Neural progenitor cell (in vitro differentiated cells): ENCODE measurements at regions not wholly inside any gene's neighbourhood (a gene's known extent, or its start where the extent isn't known, plus 50 kb on each side); places are given as distances from the start of the nearest gene placed in this dataset.

Source experiments
- EZH2 ChIP-seq: fragments of 200-600 bp; sonication (generic); IDR thresholded peaks from 2 replicates; pipeline ENCODE4 v1.6.1; 2017; ENCODE audit warnings: antibody characterized with exemption, mild to moderate bottlenecking, moderate library complexity
- EZH2phosphoT487 ChIP-seq: fragments of 200-600 bp; sonication (generic); IDR thresholded peaks from 2 replicates; pipeline ENCODE4 v1.6.1; 2017; ENCODE audit warnings: antibody characterized with exemption
- TF ChIP-seq, protein P1 (sequence below): fragments of 200-600 bp; sonication (generic); IDR thresholded peaks from 2 replicates; pipeline ENCODE4 v1.5.1; 2017; ENCODE audit warnings: antibody characterized with exemption, mild to moderate bottlenecking

DNA sequence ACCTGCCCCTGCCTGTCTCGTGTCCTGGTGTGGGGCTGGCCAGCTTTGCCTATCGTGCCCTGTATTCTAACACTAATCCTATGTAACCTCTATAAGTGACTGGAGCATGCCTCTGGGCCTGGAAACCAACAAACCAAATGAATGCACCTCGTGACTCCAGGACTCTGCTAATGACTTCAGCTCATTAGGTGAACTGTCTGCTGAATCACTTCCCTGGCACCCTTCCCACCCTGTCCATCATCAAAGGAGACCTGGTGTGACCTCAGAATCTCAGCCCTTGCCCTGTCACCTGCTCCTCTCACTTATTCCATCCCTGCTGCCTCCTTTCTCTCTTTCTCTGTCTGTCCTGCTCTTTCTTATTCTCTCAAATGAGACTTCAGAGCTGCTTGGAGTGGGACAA is 322.4 kb downstream of the CBLN1 start:
- TF ChIP-seq, protein P1, sequence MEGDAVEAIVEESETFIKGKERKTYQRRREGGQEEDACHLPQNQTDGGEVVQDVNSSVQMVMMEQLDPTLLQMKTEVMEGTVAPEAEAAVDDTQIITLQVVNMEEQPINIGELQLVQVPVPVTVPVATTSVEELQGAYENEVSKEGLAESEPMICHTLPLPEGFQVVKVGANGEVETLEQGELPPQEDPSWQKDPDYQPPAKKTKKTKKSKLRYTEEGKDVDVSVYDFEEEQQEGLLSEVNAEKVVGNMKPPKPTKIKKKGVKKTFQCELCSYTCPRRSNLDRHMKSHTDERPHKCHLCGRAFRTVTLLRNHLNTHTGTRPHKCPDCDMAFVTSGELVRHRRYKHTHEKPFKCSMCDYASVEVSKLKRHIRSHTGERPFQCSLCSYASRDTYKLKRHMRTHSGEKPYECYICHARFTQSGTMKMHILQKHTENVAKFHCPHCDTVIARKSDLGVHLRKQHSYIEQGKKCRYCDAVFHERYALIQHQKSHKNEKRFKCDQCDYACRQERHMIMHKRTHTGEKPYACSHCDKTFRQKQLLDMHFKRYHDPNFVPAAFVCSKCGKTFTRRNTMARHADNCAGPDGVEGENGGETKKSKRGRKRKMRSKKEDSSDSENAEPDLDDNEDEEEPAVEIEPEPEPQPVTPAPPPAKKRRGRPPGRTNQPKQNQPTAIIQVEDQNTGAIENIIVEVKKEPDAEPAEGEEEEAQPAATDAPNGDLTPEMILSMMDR: no peak
- TF ChIP-seq EZH2: no peak
- TF ChIP-seq EZH2phosphoT487: no peak
